NCI-H345 (cell line): ENCODE measurements at regions not wholly inside any gene's neighbourhood (a gene's known extent, or its start where the extent isn't known, plus 50 kb on each side); places are given as distances from the start of the nearest gene placed in this dataset.
"Not testable (repeated sequence)": the region's sequence is repeated elsewhere in the genome, so short reads cannot be mapped to it uniquely, and the experiment has no call there.

Source experiments
- DNase-seq: peaks from one replicate; lab custom pipeline; 2025; lab: John Stamatoyannopoulos, UW

DNA sequence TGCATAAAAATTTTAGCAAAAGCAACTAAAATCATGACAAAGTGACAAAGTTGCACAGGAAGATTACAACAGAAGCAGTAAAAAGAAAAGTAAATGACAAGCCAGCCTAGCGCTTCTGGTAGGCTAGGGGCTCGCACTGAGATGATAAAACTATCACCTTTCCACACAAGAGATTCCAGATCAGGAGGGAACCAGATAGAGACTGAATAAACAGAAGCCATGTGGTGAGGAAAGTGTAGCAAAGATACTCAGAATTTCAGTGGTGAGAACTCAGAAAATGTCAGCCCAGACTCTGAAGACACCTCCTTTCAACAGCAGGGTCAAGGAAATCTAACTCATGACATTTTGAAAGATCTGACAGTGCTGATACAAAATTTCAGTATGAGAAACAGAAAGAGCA lies 77.4 kb upstream of the DNAJC10 start:
- no peak for DNase-seq

DNA sequence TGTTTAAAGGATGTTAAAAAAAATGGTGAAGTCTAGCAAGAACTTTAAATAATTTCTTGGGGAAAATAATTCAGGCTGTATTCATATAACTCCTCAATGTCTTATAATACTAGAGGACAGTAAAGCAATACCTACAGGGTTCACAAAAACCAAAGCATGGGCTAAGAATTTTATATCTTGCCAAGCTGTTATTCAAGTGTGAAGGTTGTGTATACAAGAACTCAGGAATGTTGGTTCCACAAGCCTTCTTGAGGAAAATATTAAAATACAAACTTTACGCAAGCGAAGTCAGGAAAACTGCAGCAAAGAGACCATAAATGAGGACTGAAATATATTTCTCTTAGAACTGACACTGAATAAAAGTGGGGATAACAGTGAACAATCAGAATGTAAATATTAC lies 76.1 kb upstream of the DNAJC10 start:
- DNase-seq = no peak

DNA sequence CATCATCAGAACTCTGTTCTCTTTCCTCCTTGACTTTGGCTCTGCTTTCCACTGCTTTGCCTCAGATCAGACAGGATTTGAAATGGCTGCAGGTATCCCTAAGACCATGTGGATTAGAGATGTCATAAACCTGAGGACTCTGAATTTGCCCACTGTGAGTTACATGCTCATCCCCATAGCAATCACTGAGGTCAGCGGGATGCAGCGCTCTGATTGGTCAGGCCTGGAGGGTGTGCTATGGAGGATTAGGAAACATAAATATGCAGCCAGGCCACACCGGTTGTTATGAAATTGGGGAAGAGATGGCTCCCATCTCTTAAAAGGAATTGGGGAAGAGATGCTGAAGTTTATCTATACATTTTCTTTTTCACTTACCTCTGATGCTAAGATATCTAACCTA lies 73.7 kb upstream of the DNAJC10 start:
- DNase-seq = no peak

DNA sequence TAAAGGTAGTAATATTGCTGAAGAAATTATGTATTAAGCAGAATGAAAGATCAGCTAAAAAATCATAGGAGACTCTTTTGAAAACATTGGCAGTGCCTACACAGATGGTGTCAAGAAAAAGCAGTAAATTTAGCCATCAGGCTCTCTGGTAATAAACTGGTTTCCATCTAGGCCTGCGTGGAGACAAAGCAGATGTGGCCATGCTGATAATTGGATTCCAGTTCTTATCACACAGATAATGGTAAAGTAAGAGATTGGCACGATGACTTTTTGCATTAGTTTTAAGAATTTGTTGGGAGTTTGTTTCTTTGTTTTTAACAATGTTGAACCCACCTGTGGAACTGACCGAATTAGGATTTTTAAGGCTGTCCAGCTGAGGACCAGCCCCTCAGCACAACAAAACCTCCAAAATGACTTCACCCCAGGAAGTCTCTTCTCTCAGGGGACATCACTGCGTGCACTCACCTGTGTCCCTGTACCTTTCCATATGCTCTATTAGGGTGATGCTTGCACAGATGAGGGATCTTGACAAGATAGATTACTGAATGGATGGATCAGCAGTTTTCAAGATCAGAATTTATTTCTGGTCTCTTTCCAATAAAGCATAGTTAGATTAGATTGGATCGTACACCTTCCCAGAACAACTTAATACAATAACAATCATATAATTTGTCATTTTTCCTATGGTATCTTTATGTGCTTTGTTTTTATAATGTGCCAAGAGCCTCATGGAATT lies 69.1 kb upstream of the DNAJC10 start:
- no peak for DNase-seq

DNA sequence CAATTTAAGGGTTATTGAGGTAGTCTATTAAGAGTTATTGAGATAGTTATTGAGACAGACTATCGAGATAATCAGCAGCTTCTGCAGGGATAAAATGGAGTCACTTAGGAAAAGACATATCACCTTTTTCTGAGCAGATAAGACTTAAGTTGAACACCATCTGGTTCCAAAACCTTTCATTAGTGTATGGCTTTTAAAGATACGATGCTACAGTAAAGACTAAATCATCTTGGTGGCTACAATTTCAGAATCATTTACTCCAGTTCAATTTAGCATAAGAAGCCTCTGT lies 68.6 kb upstream of the DNAJC10 start:
- no peak for DNase-seq

DNA sequence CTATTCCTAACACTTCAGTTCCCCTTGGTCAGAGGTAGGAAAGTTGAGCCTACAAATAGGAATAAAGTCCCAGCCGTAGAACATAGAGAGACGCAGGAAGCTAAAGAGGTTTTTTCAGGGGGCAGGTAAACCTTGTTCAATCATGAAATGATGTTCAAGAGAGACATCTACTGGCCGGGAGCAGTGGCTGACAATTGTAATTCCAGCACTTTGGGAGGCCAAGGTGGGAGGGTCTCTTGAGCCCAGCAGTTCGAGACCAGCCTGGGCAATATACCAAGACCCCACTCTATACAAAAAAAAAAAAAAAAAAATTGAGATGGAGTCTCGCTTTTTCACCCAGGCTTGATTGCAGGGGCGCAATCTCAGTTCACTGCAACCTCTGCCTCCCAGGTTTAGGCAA lies 66.7 kb upstream of the DNAJC10 start:
- peak; percentile 60 for DNase-seq

DNA sequence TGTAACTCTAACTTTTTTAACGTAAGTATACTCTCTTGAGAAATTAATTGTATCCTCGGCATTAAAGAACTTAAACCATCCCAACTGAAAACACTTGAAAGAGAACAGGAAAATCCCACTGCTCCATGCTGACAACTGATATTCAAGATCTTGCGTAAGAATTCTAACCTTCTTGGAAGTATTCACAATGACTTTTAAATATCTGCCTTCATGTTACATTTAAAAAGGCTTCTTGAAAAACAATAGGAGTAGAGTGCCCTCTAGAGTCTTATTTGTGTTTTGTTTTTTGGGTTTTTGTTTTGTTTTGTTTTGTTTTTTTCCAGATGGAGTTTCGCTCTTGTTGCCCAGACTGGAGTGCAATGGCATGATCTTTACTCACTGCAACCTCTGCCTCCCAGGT lies 65.4 kb upstream of the DNAJC10 start:
- DNase-seq = peak; percentile 44

DNA sequence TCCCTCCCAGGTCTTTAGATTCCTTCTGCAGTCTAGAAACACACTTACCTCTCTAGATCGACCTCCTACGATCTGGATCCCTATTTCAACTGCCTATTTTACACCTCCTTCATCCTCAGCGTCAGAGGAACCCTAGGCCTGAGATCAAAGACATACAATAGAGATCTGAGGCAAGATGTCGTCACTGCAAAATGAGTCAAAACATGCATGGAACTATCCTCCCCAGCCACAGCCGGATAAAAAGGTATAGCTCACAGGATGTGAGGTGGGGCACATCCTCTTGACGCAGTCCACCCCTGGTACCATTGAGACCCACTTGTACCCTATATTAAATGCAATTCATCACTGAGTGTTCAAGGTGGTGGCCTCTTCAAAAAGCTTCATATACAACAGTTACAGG lies 63.7 kb upstream of the DNAJC10 start:
- DNase-seq = no peak

DNA sequence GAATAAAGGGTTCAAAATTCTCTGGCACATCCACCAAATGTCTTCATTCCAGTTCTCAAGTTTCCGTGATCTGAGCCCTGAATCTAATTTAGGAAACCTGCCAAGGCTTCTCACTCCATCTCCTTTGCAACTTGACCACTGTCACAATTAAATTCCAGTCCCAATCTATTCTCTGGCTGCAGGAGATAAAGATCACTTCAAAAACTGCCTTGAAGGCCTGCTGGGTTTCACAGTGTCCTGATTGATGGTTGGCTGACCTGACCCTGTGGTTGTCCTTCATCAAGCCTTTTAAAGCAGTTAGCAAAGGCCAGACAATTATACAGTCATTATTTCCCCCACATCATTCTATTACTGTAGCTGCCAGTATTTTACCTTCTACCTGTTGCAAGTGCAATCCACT lies 60.3 kb upstream of the DNAJC10 start:
- DNase-seq = no peak

DNA sequence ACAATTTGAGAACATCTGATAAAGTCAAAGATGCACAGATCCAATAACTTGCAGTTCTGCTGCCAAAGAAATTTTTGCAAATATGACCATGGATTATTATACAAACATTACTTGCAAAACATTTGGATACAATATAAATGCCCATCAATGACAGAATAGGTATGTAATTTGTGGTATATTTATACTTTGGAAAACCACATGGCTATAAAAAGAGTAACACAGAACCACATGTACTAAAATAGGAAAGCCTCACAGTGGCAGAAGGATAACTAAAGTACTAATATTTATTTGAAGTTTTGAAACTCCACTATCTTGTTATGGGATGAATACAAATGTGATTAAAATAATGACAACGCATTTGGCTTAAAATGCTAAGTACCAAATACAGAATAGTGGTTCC lies 51.8 kb upstream of the DNAJC10 start:
- DNase-seq = no peak

DNA sequence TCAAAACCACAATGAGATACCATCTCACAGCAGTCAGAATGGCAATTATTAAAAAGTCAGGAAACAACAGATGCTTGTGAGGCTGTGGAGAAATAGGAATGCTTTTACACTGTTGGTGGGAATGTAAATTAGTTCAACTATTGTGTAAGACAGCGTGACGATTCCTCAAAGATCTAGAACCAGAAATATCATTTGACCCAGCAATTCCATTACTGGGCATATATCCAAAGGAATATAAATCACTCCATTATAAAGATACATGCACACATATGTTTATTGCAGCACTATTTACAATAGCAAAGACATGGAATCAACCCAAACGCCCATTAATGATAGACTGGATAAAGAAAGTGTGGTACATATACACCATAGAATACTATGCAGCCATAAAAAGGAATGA lies 50.6 kb upstream of the DNAJC10 start:
- DNase-seq = not testable (repeated sequence)
